ENCODE measurements at regions not wholly inside any gene's neighbourhood (a gene's known extent, or its start where the extent isn't known, plus 50 kb on each side); places are given as distances from the start of the nearest gene placed in this dataset.

GRCh38 chr19:30221176-30221575 is 151.0 kb upstream of the ZNF536 start:
- TF ChIP-seq RFX5 (IDR thresholded peaks at IDR 0.05; ENCODE audit: low read depth, low read length) (no peak), SP1 (IDR thresholded peaks at IDR 0.05; ENCODE audit: low read depth, low read length) (no peak), FOXM1 (IDR thresholded peaks at IDR 0.05; ENCODE audit: low read depth, low read length) (no peak), GABPA (IDR thresholded peaks at IDR 0.05; ENCODE audit: low read depth) (no peak)
- TF ChIP-seq, protein P1, sequence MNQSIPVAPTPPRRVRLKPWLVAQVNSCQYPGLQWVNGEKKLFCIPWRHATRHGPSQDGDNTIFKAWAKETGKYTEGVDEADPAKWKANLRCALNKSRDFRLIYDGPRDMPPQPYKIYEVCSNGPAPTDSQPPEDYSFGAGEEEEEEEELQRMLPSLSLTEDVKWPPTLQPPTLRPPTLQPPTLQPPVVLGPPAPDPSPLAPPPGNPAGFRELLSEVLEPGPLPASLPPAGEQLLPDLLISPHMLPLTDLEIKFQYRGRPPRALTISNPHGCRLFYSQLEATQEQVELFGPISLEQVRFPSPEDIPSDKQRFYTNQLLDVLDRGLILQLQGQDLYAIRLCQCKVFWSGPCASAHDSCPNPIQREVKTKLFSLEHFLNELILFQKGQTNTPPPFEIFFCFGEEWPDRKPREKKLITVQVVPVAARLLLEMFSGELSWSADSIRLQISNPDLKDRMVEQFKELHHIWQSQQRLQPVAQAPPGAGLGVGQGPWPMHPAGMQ (IDR thresholded peaks at IDR 0.05; ENCODE audit: borderline replicate concordance) = no peak
